Adrenal gland (tissue), 9 donors: ENCODE measurements at regions not wholly inside any gene's neighbourhood (a gene's known extent, or its start where the extent isn't known, plus 50 kb on each side); places are given as distances from the start of the nearest gene placed in this dataset.

Experiments
- DNase-seq, 7 donors: peaks; one replicate each; pipeline ENCODE4 v3.0.0-alpha.2; 2019 to 2020
- H3K27ac ChIP-seq, 5 donors: fragments of 200-600 bp; sonication (generic) in 4 of 5; 1 replicate in 3 of 5; 2 replicates in 2 of 5; pipeline versions ENCODE4 v1.5.1 to v1.8.0; 2016 to 2020; ENCODE audit warnings: mild to moderate bottlenecking in 1 of 5
- H3K27me3 ChIP-seq: fragments of 200-600 bp; 2 replicates; pipeline ENCODE4 v1.8.0; 2021
- H3K36me3 ChIP-seq, 2 donors: fragments of 200-600 bp; replicated peaks in 1 of 2; 1 replicate in 1 of 2; 2 replicates in 1 of 2; pipeline versions ENCODE4 v1.5.1 to v1.8.0; 2018 to 2022
- H3K4me1 ChIP-seq, 2 donors: fragments of 200-600 bp; replicated peaks in 1 of 2; 1 replicate in 1 of 2; 2 replicates in 1 of 2; pipeline versions ENCODE4 v1.5.1 to v1.8.0; 2018 to 2021
- H3K4me3 ChIP-seq, 4 donors: fragments of 200-600 bp; sonication (generic) in 3 of 4; one replicate each; pipeline ENCODE4 v1.5.1; 2016 to 2018
- H3K9me3 ChIP-seq, 3 donors: fragments of 200-600 bp; sonication (generic) in 1 of 3; replicated peaks in 1 of 3; 1 replicate in 2 of 3; 2 replicates in 1 of 3; pipeline versions ENCODE4 v1.5.1 to v1.8.0; 2016 to 2021
- POLR2A ChIP-seq, 2 donors: fragments of 450-650 bp; IDR thresholded peaks; one replicate each; pipeline ENCODE4 v1.6.1; 2017; ENCODE audit warnings: antibody characterized with exemption in 2 of 2, mild to moderate bottlenecking in 2 of 2, moderate library complexity in 1 of 2
- WGBS, 4 donors: extraction: QIAGEN DNeasy Blood & Tissue Kit in 2 of 4; methylation state at CpG; one replicate each; pipeline versions ENCODE4 v1.1.5 to v1.1.7; 2013 to 2017; 5-methylcytosine and 5-hydroxymethylcytosine counted together
- intact Hi-C, 2 donors: fragments of 100-400 bp; cut with DNase I; formaldehyde crosslinking; loops; one replicate each; pipeline versions ENCODE4 v1.14.1 to v1.15.0; 2022 to 2023
- TF ChIP-seq, protein P1 (sequence below), 6 experiments: fragments of 450-650 bp in 4 of 6; fragments of 200-600 bp in 2 of 6; sonication (generic) in 1 of 6; IDR thresholded peaks; 1 replicate in 5 of 6; 2 replicates in 1 of 6; pipeline versions ENCODE4 v1.5.1 to v1.8.0; 2016 to 2021; ENCODE audit warnings: antibody characterized with exemption in 6 of 6, mild to moderate bottlenecking in 2 of 6, moderate library complexity in 1 of 6
- donor health status: healthy with polysubstance abuse.
- donor health status: Bipolar disorder and iron deficiency.
- donor health status: DM: yes; HTN: yes; CAD: no.
- donor health status: DM: no; HTN: no; CAD: no.
- donor health status: DM: no; HTN: no; CAD: no.

DNA sequence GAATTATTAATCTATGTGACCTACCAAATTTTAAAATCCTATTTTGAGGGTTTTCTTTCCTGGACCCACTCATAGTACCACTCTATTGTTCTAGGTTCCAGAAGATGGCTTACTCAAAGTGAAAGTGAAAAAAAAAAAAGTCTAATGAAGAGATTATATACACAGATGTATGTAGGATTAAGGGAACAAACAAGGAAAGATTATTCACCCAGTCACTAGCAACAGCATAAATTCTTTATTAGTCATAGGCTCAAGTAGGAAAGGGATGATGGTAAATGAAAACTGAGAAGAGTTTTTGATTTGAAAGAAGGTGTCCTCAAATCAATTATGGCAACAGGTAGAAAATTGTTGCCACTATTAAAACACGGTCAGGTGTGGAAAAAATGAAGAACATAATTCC is 923.7 kb downstream of the TBC1D32 start:
- Histone ChIP-seq H3K36me3 (no peaks in the 10 kb centered on the region), H3K9me3 (peaks cover 0 to 3% (median 0%) of the 10 kb centered on the region in 3 donors), H3K27ac (no peak overlapping the region), H3K4me1 (no peaks in the 10 kb centered on the region), H3K27me3 (no peaks in the 10 kb centered on the region), H3K4me3 (no peak overlapping the region)
- WGBS, 4 donors: 82 to 95% (median 86%) methylated on average over 1 of the region's 1 CpG
- intact Hi-C loops: no loop called here
- TF ChIP-seq, protein P1, sequence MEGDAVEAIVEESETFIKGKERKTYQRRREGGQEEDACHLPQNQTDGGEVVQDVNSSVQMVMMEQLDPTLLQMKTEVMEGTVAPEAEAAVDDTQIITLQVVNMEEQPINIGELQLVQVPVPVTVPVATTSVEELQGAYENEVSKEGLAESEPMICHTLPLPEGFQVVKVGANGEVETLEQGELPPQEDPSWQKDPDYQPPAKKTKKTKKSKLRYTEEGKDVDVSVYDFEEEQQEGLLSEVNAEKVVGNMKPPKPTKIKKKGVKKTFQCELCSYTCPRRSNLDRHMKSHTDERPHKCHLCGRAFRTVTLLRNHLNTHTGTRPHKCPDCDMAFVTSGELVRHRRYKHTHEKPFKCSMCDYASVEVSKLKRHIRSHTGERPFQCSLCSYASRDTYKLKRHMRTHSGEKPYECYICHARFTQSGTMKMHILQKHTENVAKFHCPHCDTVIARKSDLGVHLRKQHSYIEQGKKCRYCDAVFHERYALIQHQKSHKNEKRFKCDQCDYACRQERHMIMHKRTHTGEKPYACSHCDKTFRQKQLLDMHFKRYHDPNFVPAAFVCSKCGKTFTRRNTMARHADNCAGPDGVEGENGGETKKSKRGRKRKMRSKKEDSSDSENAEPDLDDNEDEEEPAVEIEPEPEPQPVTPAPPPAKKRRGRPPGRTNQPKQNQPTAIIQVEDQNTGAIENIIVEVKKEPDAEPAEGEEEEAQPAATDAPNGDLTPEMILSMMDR (IDR thresholded peaks at IDR 0.05): no peak
- no peak for TF ChIP-seq POLR2A (IDR thresholded peaks at IDR 0.05)
- DNase-seq: no peak

DNA sequence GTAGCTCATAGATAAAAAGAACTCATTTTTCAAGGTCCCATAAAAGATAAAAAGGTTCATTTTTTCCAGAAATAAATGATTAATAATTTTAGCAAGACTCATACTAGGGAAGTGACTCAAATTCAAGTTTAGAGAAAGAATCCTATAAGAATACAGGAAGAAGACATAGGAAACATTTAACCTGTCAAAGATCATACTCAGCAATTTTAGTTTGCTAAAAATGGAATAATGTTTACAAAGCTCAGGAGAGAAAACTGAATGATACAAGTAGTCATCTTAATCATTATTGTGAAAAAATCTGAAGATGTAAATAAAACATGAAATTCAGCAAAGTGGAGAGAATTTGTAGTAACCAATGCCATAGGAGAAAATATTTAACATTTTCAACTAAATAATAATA is 926.6 kb downstream of the TBC1D32 start:
- Histone ChIP-seq H3K27me3 (no peaks in the 10 kb centered on the region), H3K4me1 (no peaks in the 10 kb centered on the region), H3K9me3 (no peaks in the 10 kb centered on the region), H3K4me3 (no peak overlapping the region), H3K27ac (no peak overlapping the region), H3K36me3 (no peaks in the 10 kb centered on the region)
- no peak for DNase-seq
- TF ChIP-seq, protein P1 (IDR thresholded peaks at IDR 0.05): no peak
- no peak for TF ChIP-seq POLR2A (IDR thresholded peaks at IDR 0.05)
- intact Hi-C loops: no loop called here

DNA sequence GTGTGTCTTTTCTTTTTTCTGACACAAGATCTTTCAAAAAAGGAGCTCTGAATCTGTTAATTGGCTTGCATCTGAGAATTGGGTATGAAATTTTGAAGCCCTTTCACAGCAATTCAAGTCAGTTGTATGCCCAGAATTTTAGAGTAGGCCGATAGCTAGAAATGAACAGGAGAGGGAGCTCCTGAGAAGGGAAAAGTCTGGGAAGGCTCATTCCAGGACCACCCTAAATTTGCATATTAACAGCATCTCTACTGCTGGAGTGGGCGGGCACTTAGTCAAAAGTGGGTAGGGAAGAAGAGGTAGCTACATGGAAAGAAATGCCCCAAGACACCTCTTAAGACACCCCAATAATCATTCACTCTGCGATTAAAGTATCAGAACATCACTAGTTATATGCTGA is 928.3 kb downstream of the TBC1D32 start:
- intact Hi-C loops: no loop called here
- Histone ChIP-seq H3K4me1 (no peaks in the 10 kb centered on the region), H3K27ac (no peak overlapping the region), H3K9me3 (no peaks in the 10 kb centered on the region), H3K36me3 (no peaks in the 10 kb centered on the region), H3K4me3 (no peak overlapping the region), H3K27me3 (no peaks in the 10 kb centered on the region)
- WGBS, 4 donors: 73 to 93% (median 87%) methylated on average over 3 of the region's 3 CpGs
- no peak for TF ChIP-seq POLR2A (IDR thresholded peaks at IDR 0.05)
- TF ChIP-seq, protein P1 (IDR thresholded peaks at IDR 0.05): no peak
- DNase-seq: no peak

DNA sequence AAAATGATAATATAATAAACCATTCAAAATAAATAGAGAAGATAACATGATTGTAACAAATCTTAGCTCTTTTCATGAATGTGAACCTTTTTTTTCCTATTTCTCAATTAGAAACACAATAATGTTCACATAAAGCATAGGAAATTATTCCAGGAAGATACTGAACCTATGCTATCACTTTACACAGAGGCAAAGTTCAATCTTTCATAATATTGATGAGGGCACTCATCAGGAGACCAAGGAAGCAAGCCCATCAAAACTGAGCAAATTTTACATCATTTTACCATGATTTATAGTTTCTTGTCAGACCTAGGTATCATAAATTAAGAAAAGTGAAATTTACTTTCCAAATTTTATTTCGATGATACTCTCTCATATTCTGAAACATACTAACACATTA is 938.5 kb downstream of the TBC1D32 start:
- H3K4me1 ChIP-seq: no peaks in the 10 kb centered on the region
- H3K4me3 ChIP-seq: no peak overlapping the region
- no peak overlapping the region for H3K27ac ChIP-seq
- no peaks in the 10 kb centered on the region for H3K9me3 ChIP-seq
- no peaks in the 10 kb centered on the region for H3K27me3 ChIP-seq
- 86 to 94% (median 90%) methylated on average over 1 of the region's 1 CpG for WGBS, 4 donors
- no peak for DNase-seq
- H3K36me3 ChIP-seq: no peaks in the 10 kb centered on the region
- TF ChIP-seq, protein P1 (IDR thresholded peaks at IDR 0.05): no peak
- TF ChIP-seq POLR2A (IDR thresholded peaks at IDR 0.05): no peak
- intact Hi-C loops: no loop called here
